Lung (tissue), 11 donors: ENCODE measurements at regions not wholly inside any gene's neighbourhood (a gene's known extent, or its start where the extent isn't known, plus 50 kb on each side); places are given as distances from the start of the nearest gene placed in this dataset.

Experiments
- ATAC-seq: fragments of 200-7000 bp; cut with Tn5 transposase; one replicate; pipeline ENCODE4 v1.9.1; 2020; ENCODE audit warnings: moderate number of reproducible peaks; ENCODE audit not compliant: insufficient read depth, low FRiP score
- DNase-seq, 3 donors: peaks; one replicate each; pipeline ENCODE4 v3.0.0-alpha.2; 2013 to 2017
- H3K27ac ChIP-seq, 2 donors: one replicate each; pipeline ENCODE4 v1.5.1; 2013; ENCODE audit warnings: mild to moderate bottlenecking in 2 of 2, moderate library complexity in 2 of 2, control low read depth in 1 of 2, inconsistent platforms in 1 of 2, low read depth in 1 of 2, low read length in 1 of 2
- H3K27me3 ChIP-seq, 3 donors: one replicate each; pipeline ENCODE4 v1.5.1; 2013; ENCODE audit warnings: low read length in 2 of 3; ENCODE audit not compliant: control insufficient read depth in 3 of 3, insufficient read depth in 3 of 3
- H3K36me3 ChIP-seq, 4 donors: one replicate each; pipeline ENCODE4 v1.5.1; 2013; ENCODE audit warnings: low read length in 4 of 4, mild to moderate bottlenecking in 1 of 4, moderate library complexity in 1 of 4; ENCODE audit not compliant: control insufficient read depth in 4 of 4, insufficient read depth in 4 of 4
- H3K4me1 ChIP-seq, 5 donors: one replicate each; pipeline ENCODE4 v1.5.1; 2013; ENCODE audit warnings: low read length in 5 of 5, mild to moderate bottlenecking in 2 of 5, moderate library complexity in 1 of 5; ENCODE audit not compliant: control insufficient read depth in 5 of 5, insufficient read depth in 5 of 5
- H3K4me3 ChIP-seq: one replicate; pipeline ENCODE4 v1.5.1; 2013; ENCODE audit warnings: mild to moderate bottlenecking, control low read depth, moderate library complexity
- H3K9ac ChIP-seq, 2 donors: one replicate each; pipeline ENCODE4 v1.5.1; 2013; ENCODE audit warnings: low read length in 2 of 2, control low read depth in 1 of 2; ENCODE audit not compliant: insufficient read depth in 1 of 2
- H3K9me3 ChIP-seq, 4 donors: one replicate each; pipeline ENCODE4 v1.5.1; 2013; ENCODE audit warnings: low read length in 3 of 4, mild to moderate bottlenecking in 1 of 4, moderate library complexity in 1 of 4; ENCODE audit not compliant: control insufficient read depth in 4 of 4, insufficient read depth in 3 of 4
- CTCF ChIP-seq: IDR thresholded peaks from 2 replicates; pipeline ENCODE4 v1.5.1; 2012; ENCODE audit warnings: mild to moderate bottlenecking; ENCODE audit errors: control extremely low read depth, extremely low read depth
- WGBS, 2 donors: extraction: QIAGEN DNeasy Blood & Tissue Kit; methylation state at CpG; one replicate each; pipeline ENCODE4 v1.1.7; 2013; 5-methylcytosine and 5-hydroxymethylcytosine counted together
- donor health status: control.
- donor health status: control.
- donor health status: Bipolar disorder and iron deficiency.
- donor health status: healthy.
- donor health status: DM: yes; HTN: yes; CAD: no.

- ATAC-seq (no peak), DNase-seq (peak in 2 of 3 donors; percentile 10 to 30)
- Histone ChIP-seq H3K27me3 (peaks cover 0 to 20% (median 3%) of the 10 kb centered on the region in 3 donors), H3K4me3 (no peak overlapping the region), H3K36me3 (no peaks in the 10 kb centered on the region), H3K9me3 (no peaks in the 10 kb centered on the region), H3K9ac (no peak overlapping the region), H3K27ac (no peak overlapping the region), H3K4me1 (no peaks in the 10 kb centered on the region)
- WGBS, 2 donors: 51 to 56% methylated on average over 11 of the region's 11 CpGs
- no peak for TF ChIP-seq CTCF
Measured at GRCh38 chr1:36664571-36665287, 182.0 kb upstream of the CSF3R start.

GRCh38 chr1:36663772-36664430 lies 181.2 kb upstream of the CSF3R start:
- Histone ChIP-seq H3K36me3 (no peaks in the 10 kb centered on the region), H3K9ac (no peak overlapping the region), H3K4me3 (no peak overlapping the region), H3K9me3 (no peaks in the 10 kb centered on the region), H3K27ac (no peak overlapping the region), H3K27me3 (peaks cover 0 to 14% (median 3%) of the 10 kb centered on the region in 3 donors), H3K4me1 (no peaks in the 10 kb centered on the region)
- WGBS, 2 donors: 89 to 90% methylated on average over 6 of the region's 6 CpGs
- ATAC-seq (no peak), DNase-seq (no peak)
- TF ChIP-seq CTCF: no peak

GRCh38 chr1:36658838-36659237 lies 176.1 kb upstream of the CSF3R start:
- peaks cover 0 to 7% (median 3%) of the 10 kb centered on the region in 3 donors for H3K27me3 ChIP-seq
- DNase-seq: no peak
- 42 to 47% methylated on average over 3 of the region's 3 CpGs for WGBS, 2 donors
- TF ChIP-seq CTCF: no peak
- H3K9ac ChIP-seq: no peak overlapping the region
- peaks cover 0 to 5% (median 0%) of the 10 kb centered on the region in 5 donors for H3K4me1 ChIP-seq
- no peak for ATAC-seq
- no peak overlapping the region for H3K4me3 ChIP-seq
- no peaks in the 10 kb centered on the region for H3K9me3 ChIP-seq
- H3K27ac ChIP-seq: no peak overlapping the region
- H3K36me3 ChIP-seq: no peaks in the 10 kb centered on the region
